ENCODE measurements at regions not wholly inside any gene's neighbourhood (a gene's known extent, or its start where the extent isn't known, plus 50 kb on each side); places are given as distances from the start of the nearest gene placed in this dataset.

- TF ChIP-seq POLR2AphosphoS5 (IDR thresholded peaks at IDR 0.05; ENCODE audit: low read depth, low read length) (no peak), POLR2A (IDR thresholded peaks at IDR 0.05; ENCODE audit: low read depth, low read length) (no peak), TAF1 (IDR thresholded peaks at IDR 0.05; ENCODE audit: borderline replicate concordance, low read depth, low read length) (no peak)
Observed at GRCh38 chr4:27685947-27686346, 825.3 kb downstream of the STIM2 start.
